LNCaP clone FGC (cell line): ENCODE measurements at regions not wholly inside any gene's neighbourhood (a gene's known extent, or its start where the extent isn't known, plus 50 kb on each side); places are given as distances from the start of the nearest gene placed in this dataset.

ENCODE experiments used
- DNase-seq: peaks from one replicate; pipeline ENCODE4 v3.0.0-alpha.2; 2011; ENCODE audit warnings: low read depth
- H3K4me3 ChIP-seq: 2 replicates; pipeline ENCODE4 v1.5.1; 2011; ENCODE audit warnings: mild to moderate bottlenecking, low read depth, low read length, control low read depth
- CTCF ChIP-seq: IDR thresholded peaks from 2 replicates; pipeline ENCODE4 v1.5.1; 2012; ENCODE audit warnings: mild to moderate bottlenecking; ENCODE audit not compliant: control insufficient read depth, insufficient read depth; ENCODE audit errors: extremely low read depth

DNA sequence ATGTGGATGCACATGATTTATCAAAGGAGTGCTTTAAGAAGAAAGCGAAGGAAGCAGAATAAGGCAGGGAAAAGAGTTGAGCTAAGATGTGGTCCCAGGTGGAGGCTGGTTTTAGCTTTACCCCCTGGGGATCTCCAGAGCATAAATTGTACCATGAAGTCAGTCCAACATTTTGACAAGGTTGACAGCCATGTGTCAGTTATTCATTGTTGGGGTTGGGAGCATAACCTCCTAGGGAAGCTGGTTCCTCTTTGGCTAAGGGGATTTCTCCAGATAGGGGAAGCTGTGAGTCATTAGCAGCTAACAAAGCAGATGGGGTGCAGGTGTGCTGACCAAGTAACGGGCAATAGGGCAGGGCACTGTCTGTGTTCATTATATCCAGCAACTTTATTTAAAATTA lies 123.7 kb upstream of the IGSF10 start:
- no peak for TF ChIP-seq CTCF
- no peak overlapping the region for H3K4me3 ChIP-seq
- no peak for DNase-seq

- no peak overlapping the region for H3K4me3 ChIP-seq
- no peak for TF ChIP-seq CTCF
- DNase-seq: no peak
Observed at GRCh38 chr3:151581035-151581434, 120.2 kb upstream of the IGSF10 start.

- no peak for TF ChIP-seq CTCF
- no peak for DNase-seq
- H3K4me3 ChIP-seq: no peak overlapping the region
Observed at GRCh38 chr3:151580591-151580990, 119.7 kb upstream of the IGSF10 start.

GRCh38 chr3:151579571-151580270 lies 118.9 kb upstream of the IGSF10 start:
- no peak overlapping the region for H3K4me3 ChIP-seq
- TF ChIP-seq CTCF: no peak
- no peak for DNase-seq

- no peak for TF ChIP-seq CTCF
- DNase-seq: no peak
- no peak overlapping the region for H3K4me3 ChIP-seq
Observed at GRCh38 chr3:151578495-151578894, 117.6 kb upstream of the IGSF10 start.

- TF ChIP-seq CTCF: no peak
- no peak for DNase-seq
- H3K4me3 ChIP-seq: no peak overlapping the region
Observed at GRCh38 chr3:151576511-151577137, 115.8 kb upstream of the IGSF10 start.

DNA sequence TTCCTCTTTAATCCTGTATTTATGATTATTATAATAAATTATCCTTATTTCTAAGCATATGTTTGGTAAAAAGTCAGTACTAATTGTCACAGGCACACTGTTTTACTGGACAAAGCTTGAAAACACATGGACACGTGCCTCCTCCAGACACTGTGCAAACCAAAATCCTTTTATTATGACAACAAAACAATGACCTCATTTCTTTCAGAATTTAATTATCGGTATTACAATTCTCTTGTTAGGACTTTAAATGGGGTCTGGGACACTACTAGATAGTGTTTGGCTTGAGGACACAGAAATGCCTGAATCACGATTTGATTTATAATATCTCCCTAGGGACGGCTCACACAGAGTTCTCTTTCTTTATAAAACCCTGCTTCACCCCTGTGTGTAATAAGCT lies 107.3 kb upstream of the IGSF10 start:
- no peak for TF ChIP-seq CTCF
- H3K4me3 ChIP-seq: no peak overlapping the region
- DNase-seq: no peak
